Gastrocnemius medialis (tissue), 4 donors: ENCODE measurements at regions not wholly inside any gene's neighbourhood (a gene's known extent, or its start where the extent isn't known, plus 50 kb on each side); places are given as distances from the start of the nearest gene placed in this dataset.

ENCODE experiments used
- POLR2A ChIP-seq, 2 donors: fragments of 450-650 bp; IDR thresholded peaks; one replicate each; pipeline ENCODE4 v1.6.1; 2017; ENCODE audit warnings: antibody characterized with exemption in 2 of 2, mild to moderate bottlenecking in 2 of 2, moderate library complexity in 2 of 2
- TF ChIP-seq, protein P1 (sequence below), 5 experiments: fragments of 450-650 bp in 3 of 5; fragments of 200-600 bp in 2 of 5; sonication (generic) in 2 of 5; IDR thresholded peaks in 4 of 5; conservative IDR thresholded peaks in 1 of 5; 1 replicate in 4 of 5; 2 replicates in 1 of 5; pipeline ENCODE4 v1.5.1; 2016 to 2019; ENCODE audit warnings: antibody characterized with exemption in 5 of 5, mild to moderate bottlenecking in 3 of 5, moderate library complexity in 3 of 5

DNA sequence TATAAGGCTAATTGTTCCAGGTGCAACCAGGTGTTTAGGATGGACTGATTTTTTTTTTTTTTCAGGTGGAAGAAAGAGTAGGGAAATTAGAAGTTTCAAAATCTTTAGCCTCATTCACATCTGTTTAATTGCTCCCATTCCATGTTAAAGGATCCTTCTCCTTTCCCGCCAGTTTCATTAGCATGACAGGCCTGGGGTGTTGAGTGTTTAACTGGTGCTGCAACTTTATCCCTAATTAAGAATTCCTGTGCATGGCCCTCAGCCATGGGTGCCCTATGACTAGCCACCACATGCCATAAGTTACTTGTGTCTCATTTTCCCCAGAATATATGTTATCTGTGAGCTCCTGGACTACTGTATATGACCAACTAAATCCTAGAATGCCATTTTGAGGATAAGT, 501.4 kb downstream of the NSUN3 start:
- TF ChIP-seq POLR2A (IDR thresholded peaks at IDR 0.05) = no peak
- TF ChIP-seq, protein P1, sequence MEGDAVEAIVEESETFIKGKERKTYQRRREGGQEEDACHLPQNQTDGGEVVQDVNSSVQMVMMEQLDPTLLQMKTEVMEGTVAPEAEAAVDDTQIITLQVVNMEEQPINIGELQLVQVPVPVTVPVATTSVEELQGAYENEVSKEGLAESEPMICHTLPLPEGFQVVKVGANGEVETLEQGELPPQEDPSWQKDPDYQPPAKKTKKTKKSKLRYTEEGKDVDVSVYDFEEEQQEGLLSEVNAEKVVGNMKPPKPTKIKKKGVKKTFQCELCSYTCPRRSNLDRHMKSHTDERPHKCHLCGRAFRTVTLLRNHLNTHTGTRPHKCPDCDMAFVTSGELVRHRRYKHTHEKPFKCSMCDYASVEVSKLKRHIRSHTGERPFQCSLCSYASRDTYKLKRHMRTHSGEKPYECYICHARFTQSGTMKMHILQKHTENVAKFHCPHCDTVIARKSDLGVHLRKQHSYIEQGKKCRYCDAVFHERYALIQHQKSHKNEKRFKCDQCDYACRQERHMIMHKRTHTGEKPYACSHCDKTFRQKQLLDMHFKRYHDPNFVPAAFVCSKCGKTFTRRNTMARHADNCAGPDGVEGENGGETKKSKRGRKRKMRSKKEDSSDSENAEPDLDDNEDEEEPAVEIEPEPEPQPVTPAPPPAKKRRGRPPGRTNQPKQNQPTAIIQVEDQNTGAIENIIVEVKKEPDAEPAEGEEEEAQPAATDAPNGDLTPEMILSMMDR (IDR thresholded peaks at IDR 0.05 in 4 of 5, conservative IDR thresholded peaks at IDR 0.05 in 1 of 5) = no peak
